ENCODE measurements at regions not wholly inside any gene's neighbourhood (a gene's known extent, or its start where the extent isn't known, plus 50 kb on each side); places are given as distances from the start of the nearest gene placed in this dataset.

- TF ChIP-seq CTCF (IDR thresholded peaks at IDR 0.05): no peak
- no peak for TF ChIP-seq POLR2A (IDR thresholded peaks at IDR 0.05)
- TF ChIP-seq EP300 (IDR thresholded peaks at IDR 0.05): peak in 1 of 2 donors; percentile 80
Measured at GRCh38 chr7:46600340-46600739, 679.3 kb upstream of the IGFBP3 start.
